ENCODE measurements at regions not wholly inside any gene's neighbourhood (a gene's known extent, or its start where the extent isn't known, plus 50 kb on each side); places are given as distances from the start of the nearest gene placed in this dataset.
A peak's percentile ranks its signal among the peaks of the same experiment; 100 is the strongest.
"Not testable (repeated sequence)": the region's sequence is repeated elsewhere in the genome, so short reads cannot be mapped to it uniquely, and the experiment has no call there.

- DNase-seq (ENCODE audit: low spot score) = no peak
These were observed 365.5 kb downstream of the CXXC4 start for GRCh38 chr4:104129243-104129642.

DNA sequence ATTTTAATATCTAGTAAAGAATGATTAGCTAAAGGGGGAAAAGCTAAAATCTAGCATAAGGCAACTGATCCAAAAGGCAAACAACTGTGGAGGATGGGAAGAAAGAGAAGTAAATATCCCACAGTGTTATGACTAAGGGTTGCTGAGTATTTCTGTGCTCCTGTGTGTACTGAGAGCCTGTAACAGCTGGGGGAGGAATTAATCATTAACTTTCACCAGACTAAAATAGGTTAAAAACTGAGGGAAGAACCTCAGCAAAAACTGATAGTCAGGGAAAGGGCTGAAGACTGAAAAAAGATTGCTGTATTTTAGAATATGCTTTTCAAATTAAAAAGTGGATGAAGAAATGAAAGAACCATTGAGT, 365.9 kb downstream of the CXXC4 start:
- no peak for DNase-seq (ENCODE audit: low spot score)

DNA sequence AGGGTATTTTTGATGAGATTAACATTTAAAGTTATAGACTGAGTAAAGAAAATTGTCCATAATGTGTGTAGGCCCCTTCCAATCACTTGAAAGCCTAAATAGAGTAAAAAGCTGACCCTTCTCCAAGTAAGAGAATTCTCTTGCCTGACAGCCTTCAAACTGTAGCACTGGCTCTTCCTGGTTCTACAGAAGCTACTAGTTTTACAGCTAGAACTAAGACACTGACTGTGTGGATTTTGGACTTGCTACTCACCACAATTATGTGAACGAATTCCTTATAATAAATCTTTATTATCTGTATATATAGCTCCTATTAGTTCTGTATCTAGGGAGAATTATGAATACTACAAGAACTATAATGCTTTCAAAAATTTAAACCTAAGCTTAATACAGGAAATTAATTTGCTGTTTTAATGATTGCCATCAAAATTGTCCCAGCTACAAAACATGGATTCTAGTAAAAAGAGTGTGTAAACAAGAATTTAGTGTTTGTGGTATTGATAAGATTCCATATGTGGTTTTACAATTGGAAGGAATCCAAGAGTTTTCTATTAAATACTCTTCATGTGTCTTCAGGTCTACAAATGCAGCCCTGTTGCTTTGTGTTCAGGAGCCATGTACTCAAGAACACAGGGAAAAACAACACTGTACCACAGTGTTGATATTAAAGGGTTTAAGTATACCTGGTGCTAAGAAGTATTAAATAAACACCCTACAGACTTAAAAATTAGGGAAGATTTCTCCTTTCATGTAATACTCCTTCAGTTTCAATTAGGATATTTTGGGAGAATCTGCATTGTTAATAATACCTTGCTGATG, 366.5 kb downstream of the CXXC4 start:
- no peak for DNase-seq (ENCODE audit: low spot score)

DNA sequence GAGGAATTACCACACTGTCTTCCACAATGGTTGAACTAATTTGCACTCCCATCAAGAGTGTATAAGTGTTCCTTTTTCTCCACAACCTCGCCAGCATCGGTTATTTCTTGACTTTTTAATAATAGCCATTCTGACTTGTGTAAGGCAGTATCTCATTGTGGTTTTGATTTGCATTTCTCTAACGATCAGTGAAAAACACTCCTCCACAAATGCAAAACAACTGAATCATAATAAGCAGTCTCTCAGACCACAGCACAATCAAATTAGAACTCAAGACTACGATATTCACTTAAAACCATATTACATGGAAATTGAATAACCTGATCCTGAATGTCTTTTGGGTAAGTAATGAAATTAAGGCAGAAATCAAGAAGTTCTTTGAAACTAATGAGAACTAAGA, 371.7 kb downstream of the CXXC4 start:
- DNase-seq (ENCODE audit: low spot score) = no peak

- DNase-seq (ENCODE audit: low spot score) = no peak
These were observed 376.9 kb downstream of the CXXC4 start for GRCh38 chr4:104117776-104118175.

GRCh38 chr4:104113850-104114249, 380.8 kb downstream of the CXXC4 start:
- no peak for DNase-seq (ENCODE audit: low spot score)

DNA sequence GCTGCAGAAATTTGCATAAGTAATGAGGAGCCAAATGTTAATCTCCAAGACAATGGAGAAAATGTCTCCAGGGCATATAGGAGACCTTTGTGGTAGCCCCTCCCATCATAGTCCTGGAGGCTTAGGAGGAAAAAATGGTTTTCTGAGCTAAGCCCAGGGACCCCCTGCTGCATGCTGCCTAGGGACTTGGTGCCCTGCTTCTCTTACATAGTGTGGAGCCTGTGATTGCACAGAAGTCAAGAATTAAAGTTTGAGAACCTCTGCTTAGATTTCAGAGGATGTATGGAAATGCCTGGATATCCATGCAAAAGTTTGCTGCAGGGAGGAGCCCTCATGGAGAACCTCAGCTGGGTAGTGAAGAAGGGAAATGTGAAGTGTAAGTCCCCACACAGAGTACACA, 379.4 kb upstream of the TACR3 start:
- DNase-seq (ENCODE audit: low spot score) = no peak

- DNase-seq (ENCODE audit: low spot score) = no peak
These were observed 373.5 kb upstream of the TACR3 start for GRCh38 chr4:104093247-104093646.

DNA sequence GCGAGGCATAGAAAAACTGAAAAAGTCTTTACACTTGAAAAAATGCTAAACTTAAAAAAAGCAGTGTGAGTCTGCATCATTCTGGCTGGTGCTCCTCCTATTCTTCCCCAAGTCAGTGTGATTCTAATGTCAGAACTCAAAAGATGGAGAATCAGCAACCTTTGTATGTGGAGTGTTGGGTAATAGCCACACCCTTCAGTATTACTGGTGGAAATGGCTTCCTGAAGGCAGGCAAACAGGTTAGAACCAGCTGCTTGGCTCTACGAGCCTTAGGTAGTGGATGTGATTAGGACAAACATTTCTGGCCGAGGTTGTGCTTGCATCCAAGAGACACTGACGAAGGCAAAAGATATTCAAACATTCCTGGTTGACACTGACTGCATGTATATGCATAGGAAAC, 353.4 kb upstream of the TACR3 start:
- DNase-seq (ENCODE audit: low spot score) = no peak

- no peak for DNase-seq (ENCODE audit: low spot score)
These were observed 346.7 kb upstream of the TACR3 start for GRCh38 chr4:104066533-104066932.

DNA sequence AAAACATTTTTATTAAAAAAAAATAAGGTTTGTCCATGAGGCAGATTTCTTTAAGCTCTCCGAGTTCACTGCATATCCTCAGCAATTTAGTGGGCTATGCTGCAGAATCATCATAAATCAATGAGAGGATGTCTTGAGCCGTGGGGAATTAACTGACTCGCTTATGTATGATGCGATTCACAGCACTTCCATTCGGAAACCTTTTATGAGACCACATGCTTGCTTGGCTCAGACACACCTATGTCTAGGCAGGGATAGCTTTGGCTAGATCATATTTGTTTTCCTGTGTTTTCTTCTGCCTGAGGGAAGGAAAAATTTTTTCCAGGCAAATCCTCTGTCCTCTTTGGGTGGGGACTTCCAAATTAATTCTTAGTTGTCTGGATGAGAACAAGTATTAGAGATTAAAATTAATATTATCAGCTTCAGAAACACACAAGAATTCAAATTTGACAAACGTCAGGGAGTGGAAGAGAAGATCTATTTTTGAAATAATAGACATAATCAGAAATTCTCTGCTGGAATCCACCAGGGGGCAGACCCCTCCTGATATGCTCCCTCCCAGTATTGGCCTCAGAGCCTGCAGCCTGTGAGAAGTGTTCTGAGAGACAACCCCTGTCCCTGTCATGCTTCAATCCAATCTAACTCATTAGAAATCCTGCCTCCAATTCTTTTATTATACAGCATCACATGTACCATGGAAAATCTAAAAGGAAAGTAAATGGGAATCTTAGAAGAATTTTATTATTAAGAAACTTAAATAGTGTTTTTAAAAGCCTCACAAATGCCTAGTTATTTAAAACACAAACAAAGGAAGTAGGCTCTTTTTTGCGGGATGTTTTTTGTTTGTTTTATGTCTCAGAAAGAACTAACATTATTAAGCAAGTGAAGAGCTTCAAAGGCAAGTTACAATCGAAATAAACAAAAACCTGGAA, 345.1 kb upstream of the TACR3 start:
- peak; percentile 0 for DNase-seq (ENCODE audit: low spot score)

DNA sequence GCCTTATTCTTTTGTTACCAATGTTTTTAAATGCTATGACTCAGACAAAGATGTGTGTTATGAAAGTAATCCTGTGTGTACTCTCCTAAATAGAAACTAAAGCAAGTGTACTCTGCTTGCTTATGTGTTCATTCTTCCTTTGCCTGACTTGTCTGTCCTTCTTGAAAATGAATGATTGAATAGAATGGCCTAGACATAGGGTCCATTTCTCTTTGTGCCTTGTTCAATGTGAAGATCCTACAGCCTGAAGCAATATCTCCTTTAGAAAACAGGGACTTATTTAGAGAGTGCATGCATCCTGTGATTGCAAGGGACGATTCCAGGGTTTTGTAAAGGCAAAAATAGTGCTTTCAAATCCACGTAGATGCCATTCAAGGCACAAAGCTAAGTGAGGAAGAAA, 343.6 kb upstream of the TACR3 start:
- no peak for DNase-seq (ENCODE audit: low spot score)

DNA sequence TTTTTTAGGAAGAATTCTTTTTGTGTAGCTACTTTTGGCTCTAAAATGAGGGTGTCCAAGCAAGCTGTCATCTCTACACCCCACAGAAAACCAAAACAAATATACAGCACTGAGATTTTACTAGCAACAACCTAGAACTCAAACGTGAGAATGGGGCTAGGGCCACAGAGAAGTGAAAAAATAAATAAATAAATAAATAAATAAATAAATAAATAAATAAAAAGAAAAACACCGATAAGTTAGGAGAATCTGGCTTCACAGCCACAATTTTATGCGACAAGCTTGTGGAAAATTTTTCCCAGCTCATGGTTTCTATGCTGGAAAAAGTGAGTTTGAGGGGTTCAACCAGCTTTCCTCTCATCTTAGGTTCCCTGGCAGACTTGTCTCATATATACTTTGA, 324.6 kb upstream of the TACR3 start:
- DNase-seq (ENCODE audit: low spot score) = no peak

- DNase-seq (ENCODE audit: low spot score) = no peak
These were observed 313.1 kb upstream of the TACR3 start for GRCh38 chr4:104032896-104033295.

DNA sequence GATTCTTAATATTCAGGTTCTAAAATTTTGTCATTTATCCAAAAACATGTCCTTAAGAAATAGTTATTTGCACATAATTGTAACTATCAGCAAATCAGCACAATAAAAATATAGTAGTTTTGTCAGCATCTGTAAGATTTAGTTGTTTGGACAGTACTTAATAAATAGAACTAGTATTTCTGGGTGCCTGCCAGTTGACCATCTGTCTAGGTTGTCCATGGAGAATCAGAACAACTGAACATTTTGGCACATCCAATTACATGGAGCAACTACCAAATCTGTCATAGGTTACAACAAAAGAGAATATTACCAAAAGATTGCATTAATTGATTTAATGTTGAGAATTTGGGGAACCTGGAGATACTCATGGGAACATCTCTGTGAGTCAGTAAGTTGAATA, 305.5 kb upstream of the TACR3 start:
- DNase-seq (ENCODE audit: low spot score) = no peak

GRCh38 chr4:104022831-104023230, 303.0 kb upstream of the TACR3 start:
- DNase-seq (ENCODE audit: low spot score) = no peak

DNA sequence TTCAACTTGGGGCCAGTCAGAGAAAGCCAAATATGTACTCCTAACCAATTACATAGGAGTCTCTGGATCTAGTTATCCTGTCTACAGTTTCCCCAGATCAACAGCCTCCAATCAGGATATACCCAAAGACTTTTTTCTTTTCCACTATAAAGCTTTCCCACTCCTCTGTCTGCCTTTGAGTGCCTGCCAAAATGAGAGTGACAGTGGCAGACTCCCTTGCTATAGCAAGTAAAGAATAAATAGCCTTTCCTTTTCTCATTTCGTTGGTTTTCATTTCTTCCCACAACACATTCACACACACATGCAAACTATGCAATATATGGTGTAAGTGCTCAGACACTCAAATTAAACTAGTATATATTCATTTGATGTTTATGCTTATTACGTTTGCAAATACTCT, 302.4 kb upstream of the TACR3 start:
- no peak for DNase-seq (ENCODE audit: low spot score)

DNA sequence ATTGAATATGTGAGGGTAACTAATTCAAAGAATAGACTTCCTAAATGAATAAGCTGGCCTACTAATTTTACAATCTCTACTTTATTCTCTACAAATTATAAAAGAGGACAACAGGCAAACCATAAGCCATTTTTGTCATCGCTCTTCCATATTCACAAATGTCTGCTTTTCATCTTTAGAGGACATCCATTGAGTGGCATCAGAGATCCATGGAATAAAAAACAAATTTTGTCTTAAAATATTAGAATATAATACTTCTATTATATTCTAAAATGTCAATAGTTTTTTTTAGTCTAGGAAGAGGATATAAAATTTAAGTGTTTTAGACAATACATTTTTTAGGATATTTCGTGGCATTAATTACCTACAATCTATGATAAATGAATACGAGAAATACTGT, 300.9 kb upstream of the TACR3 start:
- DNase-seq (ENCODE audit: low spot score) = no peak

DNA sequence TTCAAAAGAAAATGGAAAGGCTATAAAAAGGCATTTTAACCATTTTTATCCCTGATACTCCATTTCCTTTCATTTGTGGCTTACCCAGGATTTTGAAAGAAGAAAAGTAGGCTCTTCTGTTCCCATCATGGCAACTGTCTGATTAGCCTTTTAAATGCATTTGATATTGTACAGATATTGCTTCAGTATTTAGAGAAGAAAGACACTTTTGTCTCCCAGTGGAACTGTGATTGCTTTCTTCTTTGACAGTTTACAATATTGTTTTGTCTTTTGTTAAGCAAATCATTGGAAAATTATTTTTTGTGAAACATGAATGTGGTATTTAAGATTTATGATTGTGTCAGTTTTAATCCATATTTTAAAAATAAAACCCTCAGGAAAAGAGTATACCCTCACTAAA, 297.4 kb upstream of the TACR3 start:
- no peak for DNase-seq (ENCODE audit: low spot score)

DNA sequence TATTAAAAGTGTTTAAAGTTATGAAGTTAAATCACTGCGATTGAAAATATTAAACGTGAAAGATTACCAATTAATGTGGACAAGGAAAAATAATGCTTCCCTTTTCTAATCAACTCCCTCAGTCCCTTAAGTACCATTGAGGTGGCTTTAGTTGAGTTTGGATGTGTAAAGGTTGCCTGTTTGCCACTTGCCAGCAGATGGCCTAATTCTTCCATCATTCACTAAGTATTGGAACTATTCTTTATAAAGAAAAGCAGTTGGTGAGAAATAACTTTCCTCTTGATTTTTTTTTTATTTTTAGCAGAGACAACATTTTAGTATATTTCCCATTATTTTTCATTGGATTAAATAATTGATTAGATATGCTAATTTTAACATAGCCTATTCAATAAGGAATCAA, 295.9 kb upstream of the TACR3 start:
- DNase-seq (ENCODE audit: low spot score) = no peak

GRCh38 chr4:104010722-104011121, 290.9 kb upstream of the TACR3 start:
- no peak for DNase-seq (ENCODE audit: low spot score)

DNA sequence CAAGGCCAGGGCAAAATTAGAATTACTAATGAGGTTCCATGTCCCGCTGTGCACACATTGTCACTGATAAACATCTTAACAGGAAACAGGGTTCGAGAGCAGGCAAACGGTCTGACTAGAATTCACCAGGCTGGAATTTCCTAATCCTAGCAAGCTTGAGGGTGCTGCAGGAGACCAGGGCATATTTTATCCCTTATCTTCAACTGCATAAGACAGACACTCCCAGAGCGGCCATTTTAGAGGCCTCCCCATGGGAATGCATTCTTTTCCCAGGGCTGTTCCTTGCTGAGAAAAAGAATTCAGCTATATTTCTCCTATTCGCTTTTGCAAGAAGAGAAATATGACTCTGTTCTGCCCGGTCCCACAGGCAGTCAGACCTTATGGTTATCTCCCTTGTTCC, 282.5 kb upstream of the TACR3 start:
- DNase-seq (ENCODE audit: low spot score) = not testable (repeated sequence)

GRCh38 chr4:103998756-103999155, 279.0 kb upstream of the TACR3 start:
- no peak for DNase-seq (ENCODE audit: low spot score)
